WTC11 (cell line): ENCODE measurements at regions not wholly inside any gene's neighbourhood (a gene's known extent, or its start where the extent isn't known, plus 50 kb on each side); places are given as distances from the start of the nearest gene placed in this dataset.

Experiments
- ATAC-seq: fragments of 200-7000 bp; cut with Tn5 transposase; 2 replicates; pipeline ENCODE4 v1.10.0; 2021; ENCODE audit warnings: mild to moderate bottlenecking, moderate library complexity
- CTCF ChIA-PET: fragments of 300-600 bp; sonication (Branson Sonifier 250); formaldehyde crosslinking; loops from one replicate; lab custom pipeline; 2021; ENCODE audit warnings: antibody characterized with exemption; lab: Charles Lee
- POLR2A ChIA-PET: fragments of 350-600 bp; sonication (Branson Sonifier 250); formaldehyde crosslinking; loops from one replicate; lab custom pipeline; 2021; ENCODE audit warnings: antibody characterized with exemption; lab: Charles Lee
- DNase-seq: peaks from one replicate; pipeline ENCODE4 v3.0.0; 2021; ENCODE audit warnings: low spot score
- H3K27ac Mint-ChIP-seq: 2 replicates; pipeline ENCODE4 v1.8.0; 2021; ENCODE audit warnings: mixed read lengths
- H3K27me3 Mint-ChIP-seq: 2 replicates; pipeline ENCODE4 v1.8.0; 2021; ENCODE audit warnings: low read depth, mild to moderate bottlenecking, moderate library complexity, mixed read lengths
- H3K36me3 Mint-ChIP-seq: 2 replicates; pipeline ENCODE4 v1.8.0; 2021; ENCODE audit warnings: mixed read lengths
- H3K4me1 Mint-ChIP-seq: 2 replicates; pipeline ENCODE4 v1.8.0; 2022; ENCODE audit warnings: mixed read lengths
- H3K4me3 Mint-ChIP-seq: 2 replicates; pipeline ENCODE4 v1.8.0; 2021; ENCODE audit warnings: mild to moderate bottlenecking, moderate library complexity, mixed read lengths
- H3K9me3 Mint-ChIP-seq: 2 replicates; pipeline ENCODE4 v1.8.0; 2021; ENCODE audit warnings: mixed read lengths
- ATF1 ChIP-seq: sonication (generic); formaldehyde crosslinking; IDR thresholded peaks from 2 replicates; pipeline ENCODE4 v1.8.1; 2023; ENCODE audit warnings: mild to moderate bottlenecking, moderate library complexity, missing genetic modification reagents
- ATF3 ChIP-seq: sonication (generic); formaldehyde crosslinking; conservative IDR thresholded peaks from 2 replicates; pipeline ENCODE4 v1.8.1; 2022; ENCODE audit warnings: mild to moderate bottlenecking, missing genetic modification reagents
- CDX4 ChIP-seq: fragments of 250-450 bp; sonication (Bioruptor Pico); IDR thresholded peaks from 2 replicates; pipeline ENCODE4 v1.9.0; 2021; ENCODE audit warnings: moderate library complexity, mild to moderate bottlenecking, inconsistent platforms, borderline replicate concordance
- GRHL2 ChIP-seq: fragments of 250-450 bp; sonication (Bioruptor Pico); IDR thresholded peaks from 2 replicates; pipeline ENCODE4 v1.8.0; 2022; ENCODE audit warnings: mild to moderate bottlenecking, moderate library complexity; ENCODE audit not compliant: insufficient replicate concordance, severe bottlenecking
- JAZF1 ChIP-seq: fragments of 250-450 bp; sonication (Bioruptor Pico); IDR thresholded peaks from 2 replicates; pipeline ENCODE4 v1.9.0; 2021; ENCODE audit warnings: moderate library complexity, mild to moderate bottlenecking, inconsistent platforms
- KAT7 ChIP-seq: sonication (generic); formaldehyde crosslinking; IDR thresholded peaks from 2 replicates; pipeline ENCODE4 v1.8.1; 2023; ENCODE audit warnings: missing genetic modification reagents, mild to moderate bottlenecking, borderline replicate concordance
- NFE2L1 ChIP-seq: sonication (generic); formaldehyde crosslinking; IDR thresholded peaks from 2 replicates; pipeline ENCODE4 v1.8.1; 2023; ENCODE audit warnings: missing genetic modification reagents
- NFYB ChIP-seq: sonication (generic); formaldehyde crosslinking; conservative IDR thresholded peaks from 2 replicates; pipeline ENCODE4 v1.8.0; 2022; ENCODE audit warnings: low read depth, missing genetic modification reagents
- NR1H2 ChIP-seq: sonication (generic); formaldehyde crosslinking; IDR thresholded peaks from 2 replicates; pipeline ENCODE4 v1.9.0; 2021; ENCODE audit warnings: mild to moderate bottlenecking, moderate library complexity, missing genetic modification reagents
- SMAD4 ChIP-seq: sonication (generic); formaldehyde crosslinking; IDR thresholded peaks from 2 replicates; pipeline ENCODE4 v1.8.0; 2022; ENCODE audit warnings: mild to moderate bottlenecking, missing genetic modification reagents
- SP1 ChIP-seq: sonication (generic); formaldehyde crosslinking; conservative IDR thresholded peaks from 2 replicates; pipeline ENCODE4 v1.8.1; 2022; ENCODE audit warnings: missing genetic modification reagents
- TEAD4 ChIP-seq: sonication (generic); formaldehyde crosslinking; IDR thresholded peaks from 2 replicates; pipeline ENCODE4 v1.8.0; 2022; ENCODE audit warnings: mild to moderate bottlenecking, missing genetic modification reagents
- TP53 ChIP-seq: sonication (generic); formaldehyde crosslinking; IDR thresholded peaks from 2 replicates; pipeline ENCODE4 v1.8.1; 2023; ENCODE audit warnings: mild to moderate bottlenecking, missing genetic modification reagents
- ZBTB43 ChIP-seq: sonication (generic); formaldehyde crosslinking; IDR thresholded peaks from 2 replicates; pipeline ENCODE4 v1.8.1; 2023; ENCODE audit warnings: mild to moderate bottlenecking, missing genetic modification reagents
- ZMAT4 ChIP-seq: fragments of 250-450 bp; sonication (Bioruptor Pico); IDR thresholded peaks from 2 replicates; pipeline ENCODE4 v1.9.0; 2021; ENCODE audit warnings: mild to moderate bottlenecking
- ZNF138 ChIP-seq: sonication (generic); formaldehyde crosslinking; conservative IDR thresholded peaks from 2 replicates; pipeline ENCODE4 v1.8.1; 2022; ENCODE audit warnings: mild to moderate bottlenecking, moderate library complexity, missing genetic modification reagents
- TF ChIP-seq, protein P1 (sequence below): sonication (generic); formaldehyde crosslinking; IDR thresholded peaks from 2 replicates; pipeline ENCODE4 v1.8.0; 2022; ENCODE audit warnings: mild to moderate bottlenecking, missing genetic modification reagents
- TF ChIP-seq, protein P2 (sequence below): sonication (generic); formaldehyde crosslinking; IDR thresholded peaks from 2 replicates; pipeline ENCODE4 v1.8.0; 2023; ENCODE audit warnings: mild to moderate bottlenecking, missing genetic modification reagents
- TF ChIP-seq, protein P3 (sequence below): fragments of 250-450 bp; sonication (Bioruptor Pico); IDR thresholded peaks from 2 replicates; pipeline ENCODE4 v1.9.0; 2021; ENCODE audit warnings: mild to moderate bottlenecking

GRCh38 chr18:40366521-40366920 lies 1588.5 kb upstream of the PIK3C3 start:
- no peak for ATAC-seq
- no peak overlapping the region for H3K4me3 Mint-ChIP-seq
- POLR2A ChIA-PET: no interaction called here
- no peaks in the 10 kb centered on the region for H3K27me3 Mint-ChIP-seq
- no peak overlapping the region for H3K27ac Mint-ChIP-seq
- no peak for DNase-seq
- H3K36me3 Mint-ChIP-seq: no peaks in the 10 kb centered on the region
- H3K4me1 Mint-ChIP-seq: no peaks in the 10 kb centered on the region
- TF ChIP-seq NFYB (CRISPR knock-in tag) (no peak), JAZF1 (CRISPR knock-in tag) (no peak), SP1 (CRISPR knock-in tag) (no peak), ZMAT4 (no peak), ZNF138 (CRISPR knock-in tag) (no peak), KAT7 (CRISPR knock-in tag) (no peak), ZBTB43 (CRISPR knock-in tag) (no peak), NR1H2 (CRISPR knock-in tag) (no peak), CDX4 (no peak), ATF3 (no peak), TEAD4 (CRISPR knock-in tag) (no peak)
- TF ChIP-seq, protein P1, sequence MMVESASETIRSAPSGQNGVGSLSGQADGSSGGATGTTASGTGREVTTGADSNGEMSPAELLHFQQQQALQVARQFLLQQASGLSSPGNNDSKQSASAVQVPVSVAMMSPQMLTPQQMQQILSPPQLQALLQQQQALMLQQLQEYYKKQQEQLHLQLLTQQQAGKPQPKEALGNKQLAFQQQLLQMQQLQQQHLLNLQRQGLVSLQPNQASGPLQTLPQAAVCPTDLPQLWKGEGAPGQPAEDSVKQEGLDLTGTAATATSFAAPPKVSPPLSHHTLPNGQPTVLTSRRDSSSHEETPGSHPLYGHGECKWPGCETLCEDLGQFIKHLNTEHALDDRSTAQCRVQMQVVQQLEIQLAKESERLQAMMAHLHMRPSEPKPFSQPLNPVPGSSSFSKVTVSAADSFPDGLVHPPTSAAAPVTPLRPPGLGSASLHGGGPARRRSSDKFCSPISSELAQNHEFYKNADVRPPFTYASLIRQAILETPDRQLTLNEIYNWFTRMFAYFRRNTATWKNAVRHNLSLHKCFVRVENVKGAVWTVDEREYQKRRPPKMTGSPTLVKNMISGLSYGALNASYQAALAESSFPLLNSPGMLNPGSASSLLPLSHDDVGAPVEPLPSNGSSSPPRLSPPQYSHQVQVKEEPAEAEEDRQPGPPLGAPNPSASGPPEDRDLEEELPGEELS (CRISPR knock-in tag): no peak
- TF ChIP-seq, protein P2, sequence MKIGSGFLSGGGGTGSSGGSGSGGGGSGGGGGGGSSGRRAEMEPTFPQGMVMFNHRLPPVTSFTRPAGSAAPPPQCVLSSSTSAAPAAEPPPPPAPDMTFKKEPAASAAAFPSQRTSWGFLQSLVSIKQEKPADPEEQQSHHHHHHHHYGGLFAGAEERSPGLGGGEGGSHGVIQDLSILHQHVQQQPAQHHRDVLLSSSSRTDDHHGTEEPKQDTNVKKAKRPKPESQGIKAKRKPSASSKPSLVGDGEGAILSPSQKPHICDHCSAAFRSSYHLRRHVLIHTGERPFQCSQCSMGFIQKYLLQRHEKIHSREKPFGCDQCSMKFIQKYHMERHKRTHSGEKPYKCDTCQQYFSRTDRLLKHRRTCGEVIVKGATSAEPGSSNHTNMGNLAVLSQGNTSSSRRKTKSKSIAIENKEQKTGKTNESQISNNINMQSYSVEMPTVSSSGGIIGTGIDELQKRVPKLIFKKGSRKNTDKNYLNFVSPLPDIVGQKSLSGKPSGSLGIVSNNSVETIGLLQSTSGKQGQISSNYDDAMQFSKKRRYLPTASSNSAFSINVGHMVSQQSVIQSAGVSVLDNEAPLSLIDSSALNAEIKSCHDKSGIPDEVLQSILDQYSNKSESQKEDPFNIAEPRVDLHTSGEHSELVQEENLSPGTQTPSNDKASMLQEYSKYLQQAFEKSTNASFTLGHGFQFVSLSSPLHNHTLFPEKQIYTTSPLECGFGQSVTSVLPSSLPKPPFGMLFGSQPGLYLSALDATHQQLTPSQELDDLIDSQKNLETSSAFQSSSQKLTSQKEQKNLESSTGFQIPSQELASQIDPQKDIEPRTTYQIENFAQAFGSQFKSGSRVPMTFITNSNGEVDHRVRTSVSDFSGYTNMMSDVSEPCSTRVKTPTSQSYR (CRISPR knock-in tag): no peak
- TF ChIP-seq, protein P3, sequence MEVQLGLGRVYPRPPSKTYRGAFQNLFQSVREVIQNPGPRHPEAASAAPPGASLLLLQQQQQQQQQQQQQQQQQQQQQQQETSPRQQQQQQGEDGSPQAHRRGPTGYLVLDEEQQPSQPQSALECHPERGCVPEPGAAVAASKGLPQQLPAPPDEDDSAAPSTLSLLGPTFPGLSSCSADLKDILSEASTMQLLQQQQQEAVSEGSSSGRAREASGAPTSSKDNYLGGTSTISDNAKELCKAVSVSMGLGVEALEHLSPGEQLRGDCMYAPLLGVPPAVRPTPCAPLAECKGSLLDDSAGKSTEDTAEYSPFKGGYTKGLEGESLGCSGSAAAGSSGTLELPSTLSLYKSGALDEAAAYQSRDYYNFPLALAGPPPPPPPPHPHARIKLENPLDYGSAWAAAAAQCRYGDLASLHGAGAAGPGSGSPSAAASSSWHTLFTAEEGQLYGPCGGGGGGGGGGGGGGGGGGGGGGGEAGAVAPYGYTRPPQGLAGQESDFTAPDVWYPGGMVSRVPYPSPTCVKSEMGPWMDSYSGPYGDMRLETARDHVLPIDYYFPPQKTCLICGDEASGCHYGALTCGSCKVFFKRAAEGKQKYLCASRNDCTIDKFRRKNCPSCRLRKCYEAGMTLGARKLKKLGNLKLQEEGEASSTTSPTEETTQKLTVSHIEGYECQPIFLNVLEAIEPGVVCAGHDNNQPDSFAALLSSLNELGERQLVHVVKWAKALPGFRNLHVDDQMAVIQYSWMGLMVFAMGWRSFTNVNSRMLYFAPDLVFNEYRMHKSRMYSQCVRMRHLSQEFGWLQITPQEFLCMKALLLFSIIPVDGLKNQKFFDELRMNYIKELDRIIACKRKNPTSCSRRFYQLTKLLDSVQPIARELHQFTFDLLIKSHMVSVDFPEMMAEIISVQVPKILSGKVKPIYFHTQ (CRISPR knock-in tag): no peak
- no peaks in the 10 kb centered on the region for H3K9me3 Mint-ChIP-seq
- CTCF ChIA-PET: no interaction called here

- CTCF ChIA-PET: no interaction called here
- no peak overlapping the region for H3K4me3 Mint-ChIP-seq
- DNase-seq (no peak), ATAC-seq (no peak)
- POLR2A ChIA-PET: no interaction called here
- H3K36me3 Mint-ChIP-seq: no peaks in the 10 kb centered on the region
- TF ChIP-seq NFE2L1 (CRISPR knock-in tag) (no peak), GRHL2 (no peak), NFYB (CRISPR knock-in tag) (no peak), ATF1 (CRISPR knock-in tag) (no peak), SMAD4 (CRISPR knock-in tag) (no peak), TP53 (CRISPR knock-in tag) (no peak)
- TF ChIP-seq, all 79 proteins: peak for 0
- Mint-ChIP-seq H3K27me3 (no peaks in the 10 kb centered on the region), H3K4me1 (no peaks in the 10 kb centered on the region), H3K9me3 (no peaks in the 10 kb centered on the region), H3K27ac (no peak overlapping the region)
These were observed 1589.5 kb upstream of the PIK3C3 start for GRCh38 chr18:40365526-40365925.
